Nephron (organoid): ENCODE measurements at regions not wholly inside any gene's neighbourhood (a gene's known extent, or its start where the extent isn't known, plus 50 kb on each side); places are given as distances from the start of the nearest gene placed in this dataset.

Experiments used
- H3K27ac Mint-ChIP-seq, 3 experiments: 2 replicates each; pipeline ENCODE4 v1.8.0; 2020; ENCODE audit warnings: mixed read lengths in 3 of 3, mild to moderate bottlenecking in 2 of 3, moderate library complexity in 1 of 3
- H3K27me3 Mint-ChIP-seq: 2 replicates; pipeline ENCODE4 v1.8.0; 2021; ENCODE audit warnings: low read depth, mild to moderate bottlenecking, moderate library complexity, mixed read lengths
- H3K36me3 Mint-ChIP-seq: 2 replicates; pipeline ENCODE4 v1.8.0; 2020; ENCODE audit warnings: low read depth, mixed read lengths
- H3K4me1 Mint-ChIP-seq: 2 replicates; pipeline ENCODE4 v1.8.0; 2020; ENCODE audit warnings: mixed read lengths
- H3K4me3 Mint-ChIP-seq, 3 experiments: 2 replicates each; pipeline ENCODE4 v1.8.0; 2020; ENCODE audit warnings: mild to moderate bottlenecking in 3 of 3, mixed read lengths in 3 of 3, moderate library complexity in 2 of 3
- H3K9me3 Mint-ChIP-seq: 2 replicates; pipeline ENCODE4 v1.8.0; 2020; ENCODE audit warnings: mixed read lengths
- TF ChIP-seq, protein P1 (sequence below), 3 experiments: fragments of 200-600 bp; sonication (generic); IDR thresholded peaks; one replicate each; pipeline ENCODE4 v1.5.0; 2021; ENCODE audit warnings: antibody characterized with exemption in 3 of 3; ENCODE audit not compliant: unreplicated experiment in 3 of 3

DNA sequence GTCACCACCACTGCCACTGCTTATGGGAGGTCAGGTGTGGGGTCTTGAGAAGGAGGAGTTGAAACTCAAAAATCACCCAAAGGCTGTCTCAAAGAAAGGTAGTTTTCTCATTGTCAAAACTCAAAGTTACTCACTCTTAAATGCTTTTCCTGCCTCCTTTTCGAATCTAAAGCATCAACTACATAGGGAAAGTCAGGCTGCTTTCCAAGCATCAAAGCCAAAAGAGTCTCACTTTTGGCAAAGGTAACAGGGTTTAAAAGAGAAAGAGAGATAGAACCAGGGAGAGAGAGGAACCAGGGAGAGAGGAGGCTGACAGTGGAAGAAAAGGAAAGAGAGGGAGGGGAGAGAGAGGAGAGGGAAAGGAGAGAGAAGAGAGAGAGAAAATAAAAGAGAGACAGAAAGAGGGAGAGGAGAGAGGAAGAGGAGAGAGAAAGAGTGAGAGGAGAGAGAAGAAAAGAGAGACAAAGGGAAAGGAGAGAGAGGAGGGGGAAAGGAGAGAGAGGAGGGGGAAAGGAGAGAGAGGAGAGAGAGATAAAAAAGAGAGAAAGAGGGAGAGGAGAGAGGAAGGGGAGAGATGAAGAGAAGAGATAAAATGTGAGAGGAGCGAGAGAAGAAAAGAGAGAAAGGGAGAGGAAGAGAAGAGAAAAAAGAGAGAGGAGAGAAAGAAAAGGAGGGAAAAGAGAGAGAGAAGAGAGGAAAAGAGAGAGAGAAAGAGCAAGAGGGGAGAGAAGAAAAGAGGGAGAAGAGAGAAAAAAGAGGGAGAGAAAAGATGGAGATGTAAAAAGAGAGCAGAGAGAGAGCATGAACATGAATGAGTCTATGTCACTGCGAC, 262.0 kb upstream of the TSHZ3 start:
- no peaks in the 10 kb centered on the region for H3K36me3 Mint-ChIP-seq
- TF ChIP-seq, protein P1, sequence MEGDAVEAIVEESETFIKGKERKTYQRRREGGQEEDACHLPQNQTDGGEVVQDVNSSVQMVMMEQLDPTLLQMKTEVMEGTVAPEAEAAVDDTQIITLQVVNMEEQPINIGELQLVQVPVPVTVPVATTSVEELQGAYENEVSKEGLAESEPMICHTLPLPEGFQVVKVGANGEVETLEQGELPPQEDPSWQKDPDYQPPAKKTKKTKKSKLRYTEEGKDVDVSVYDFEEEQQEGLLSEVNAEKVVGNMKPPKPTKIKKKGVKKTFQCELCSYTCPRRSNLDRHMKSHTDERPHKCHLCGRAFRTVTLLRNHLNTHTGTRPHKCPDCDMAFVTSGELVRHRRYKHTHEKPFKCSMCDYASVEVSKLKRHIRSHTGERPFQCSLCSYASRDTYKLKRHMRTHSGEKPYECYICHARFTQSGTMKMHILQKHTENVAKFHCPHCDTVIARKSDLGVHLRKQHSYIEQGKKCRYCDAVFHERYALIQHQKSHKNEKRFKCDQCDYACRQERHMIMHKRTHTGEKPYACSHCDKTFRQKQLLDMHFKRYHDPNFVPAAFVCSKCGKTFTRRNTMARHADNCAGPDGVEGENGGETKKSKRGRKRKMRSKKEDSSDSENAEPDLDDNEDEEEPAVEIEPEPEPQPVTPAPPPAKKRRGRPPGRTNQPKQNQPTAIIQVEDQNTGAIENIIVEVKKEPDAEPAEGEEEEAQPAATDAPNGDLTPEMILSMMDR (IDR thresholded peaks at IDR 0.05; ENCODE audit: unreplicated experiment in 3 of 3) = no peak

DNA sequence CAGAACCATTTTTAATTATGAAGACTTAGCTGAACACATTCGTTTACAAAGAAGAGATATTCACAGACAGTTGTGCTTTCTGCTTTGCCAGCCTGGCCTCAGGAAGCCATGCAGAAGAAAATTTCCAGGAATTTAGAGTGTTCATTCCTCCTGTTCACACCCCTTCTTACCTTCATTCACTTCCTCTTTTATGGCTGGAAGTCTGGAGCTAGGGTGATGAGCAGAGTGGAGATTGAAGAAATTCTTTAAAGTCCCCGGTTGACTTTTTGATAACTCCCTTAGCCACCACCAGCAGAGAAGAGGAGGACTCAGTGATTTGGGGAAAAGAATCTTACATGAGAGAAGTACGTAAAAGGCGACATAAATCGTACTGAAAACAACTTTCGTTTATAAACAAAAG, 263.6 kb upstream of the TSHZ3 start:
- Mint-ChIP-seq H3K36me3 (no peaks in the 10 kb centered on the region), H3K27ac (peak overlapping the region in 1 of 3 experiments; percentile 32)

More for the DNA sequence above, 262.0 kb upstream of the TSHZ3 start:
- Mint-ChIP-seq H3K4me1 (peaks cover 37% of the 10 kb centered on the region), H3K27ac (peak overlapping the region in 2 of 3 experiments; percentile 0 to 78), H3K9me3 (peaks cover 2% of the 10 kb centered on the region), H3K27me3 (peaks cover 11% of the 10 kb centered on the region), H3K4me3 (no peak overlapping the region)

DNA sequence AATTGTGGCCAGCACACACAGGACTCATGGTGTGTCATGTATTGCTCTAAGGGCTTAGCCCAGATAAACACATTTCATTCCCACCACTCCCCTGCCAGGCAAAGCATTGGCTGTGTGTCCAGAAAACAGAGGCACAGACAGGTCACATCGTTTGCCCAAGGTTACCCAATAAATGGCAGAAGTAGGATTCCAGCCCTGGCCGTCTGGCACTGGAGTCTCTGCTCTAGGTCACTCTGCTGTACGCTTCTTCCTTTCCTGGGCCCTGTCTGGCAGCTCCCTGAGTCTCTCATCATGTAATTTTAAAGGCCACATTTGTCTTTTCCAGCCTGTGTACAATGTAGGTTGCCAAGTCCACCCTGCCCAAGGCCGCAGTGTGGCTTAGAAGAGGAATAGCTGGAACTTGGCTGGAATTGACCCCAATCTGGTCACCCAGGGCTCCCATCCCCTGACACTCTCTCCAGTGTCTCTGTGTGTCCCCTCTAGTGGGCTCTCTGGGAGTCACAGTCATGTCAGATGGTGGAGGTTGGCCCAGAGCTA, 264.5 kb upstream of the TSHZ3 start:
- no peaks in the 10 kb centered on the region for H3K9me3 Mint-ChIP-seq
- no peak overlapping the region for H3K4me3 Mint-ChIP-seq
- peaks cover 34% of the 10 kb centered on the region for H3K4me1 Mint-ChIP-seq
- peaks cover 11% of the 10 kb centered on the region for H3K27me3 Mint-ChIP-seq
- TF ChIP-seq, protein P1 (IDR thresholded peaks at IDR 0.05; ENCODE audit: unreplicated experiment in 3 of 3) = no peak
- no peaks in the 10 kb centered on the region for H3K36me3 Mint-ChIP-seq
- no peak overlapping the region for H3K27ac Mint-ChIP-seq

More for the DNA sequence above, 263.6 kb upstream of the TSHZ3 start:
- Mint-ChIP-seq H3K4me1 (peaks cover 37% of the 10 kb centered on the region), H3K27me3 (peaks cover 11% of the 10 kb centered on the region), H3K9me3 (peaks cover 2% of the 10 kb centered on the region), H3K4me3 (no peak overlapping the region)
- TF ChIP-seq, protein P1 (IDR thresholded peaks at IDR 0.05; ENCODE audit: unreplicated experiment in 3 of 3) = no peak

DNA sequence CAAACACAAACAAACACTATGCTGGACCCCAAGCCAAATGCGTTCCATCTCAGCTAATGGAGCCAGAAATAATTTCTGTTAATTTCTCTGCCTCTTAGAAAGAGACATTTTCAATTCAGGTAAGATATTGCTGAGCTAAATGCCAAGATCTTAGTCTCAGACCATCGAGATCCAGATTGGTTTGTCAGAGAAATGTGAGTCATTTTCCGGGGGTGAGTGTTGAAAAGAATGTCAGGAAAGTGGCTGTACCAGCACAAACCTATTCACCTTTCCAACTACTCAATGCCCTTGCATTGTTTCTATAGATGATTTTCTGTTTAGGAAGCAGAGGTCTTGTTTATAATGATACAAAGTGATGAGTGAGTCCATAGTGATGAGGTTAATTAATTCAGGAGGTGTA, 266.8 kb upstream of the TSHZ3 start:
- Mint-ChIP-seq H3K36me3 (no peaks in the 10 kb centered on the region), H3K9me3 (no peaks in the 10 kb centered on the region), H3K4me3 (no peak overlapping the region), H3K27ac (no peak overlapping the region), H3K27me3 (peaks cover 14% of the 10 kb centered on the region), H3K4me1 (peaks cover 19% of the 10 kb centered on the region)
- TF ChIP-seq, protein P1 (IDR thresholded peaks at IDR 0.05; ENCODE audit: unreplicated experiment in 3 of 3) = no peak

DNA sequence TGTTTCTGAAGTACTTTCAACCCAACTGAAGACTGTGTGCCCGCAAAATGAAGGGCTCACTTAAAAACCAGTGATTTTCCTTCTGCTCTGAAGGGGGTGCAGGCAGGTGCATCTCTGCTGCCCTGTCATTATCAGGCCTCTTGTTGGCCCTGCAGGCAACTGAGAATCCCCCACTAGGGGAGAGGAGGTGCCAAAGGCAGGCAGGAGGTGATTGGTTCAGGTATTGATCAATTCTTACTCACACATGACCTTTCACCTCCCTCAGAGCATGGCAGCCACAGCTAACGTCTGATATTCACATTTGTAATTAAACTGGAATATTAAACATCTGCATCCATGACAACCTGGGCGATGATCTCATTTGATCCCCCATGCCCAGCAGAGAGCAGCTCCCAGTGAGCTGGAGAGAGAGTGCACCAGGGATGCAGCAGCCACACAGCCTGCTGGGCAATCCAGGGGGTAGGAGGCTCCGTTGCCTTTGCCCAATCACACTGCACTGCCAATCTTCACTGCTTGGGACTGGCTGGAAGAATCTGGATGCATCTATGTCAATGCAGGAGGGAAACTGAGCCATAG, 267.9 kb upstream of the TSHZ3 start:
- peaks cover 17% of the 10 kb centered on the region for H3K27me3 Mint-ChIP-seq
- peaks cover 8% of the 10 kb centered on the region for H3K4me1 Mint-ChIP-seq
- no peaks in the 10 kb centered on the region for H3K36me3 Mint-ChIP-seq
- no peaks in the 10 kb centered on the region for H3K9me3 Mint-ChIP-seq
- TF ChIP-seq, protein P1 (IDR thresholded peaks at IDR 0.05; ENCODE audit: unreplicated experiment in 3 of 3) = no peak
- H3K4me3 Mint-ChIP-seq = no peak overlapping the region
- H3K27ac Mint-ChIP-seq = no peak overlapping the region
